CD4-positive, CD25-positive, alpha-beta regulatory T cell (primary cell): ENCODE measurements at regions not wholly inside any gene's neighbourhood (a gene's known extent, or its start where the extent isn't known, plus 50 kb on each side); places are given as distances from the start of the nearest gene placed in this dataset.

Experiments used
- ATAC-seq, 2 donors: fragments of 150-1000 bp; cut with Tn5 transposase; one replicate each; pipeline ENCODE4 v1.10.0; 2021; ENCODE audit warnings: low read depth in 2 of 2, moderate number of reproducible peaks in 2 of 2, moderate library complexity in 1 of 2
- DNase-seq, 3 donors: peaks; one replicate each; pipeline versions ENCODE4 v3.0.0 to v3.0.0-alpha.2; 2012 to 2022; ENCODE audit warnings: mixed read lengths in 1 of 3
- H3K27ac ChIP-seq: one replicate; pipeline ENCODE4 v1.7.0; 2013; ENCODE audit warnings: mild to moderate bottlenecking, low read length; ENCODE audit not compliant: insufficient read depth, poor library complexity, severe bottlenecking
- H3K27me3 ChIP-seq: one replicate; pipeline ENCODE4 v1.7.0; 2013; ENCODE audit warnings: low read length; ENCODE audit not compliant: control insufficient read depth, insufficient read depth
- H3K36me3 ChIP-seq: one replicate; pipeline ENCODE4 v1.7.0; 2013; ENCODE audit warnings: mild to moderate bottlenecking, low read length, moderate library complexity; ENCODE audit not compliant: control insufficient read depth, insufficient read depth
- H3K4me1 ChIP-seq: 2 replicates; pipeline ENCODE4 v1.7.0; 2013; ENCODE audit warnings: mild to moderate bottlenecking, low read length; ENCODE audit not compliant: insufficient read depth, control insufficient read depth, poor library complexity, severe bottlenecking
- H3K4me3 ChIP-seq: one replicate; pipeline ENCODE4 v1.7.0; 2013; ENCODE audit warnings: low read depth, mild to moderate bottlenecking, low read length, moderate library complexity
- H3K9me3 ChIP-seq, 2 experiments: 1 replicate in 1 of 2; 2 replicates in 1 of 2; pipeline ENCODE4 v1.7.0; 2013; ENCODE audit warnings: low read length in 2 of 2, mild to moderate bottlenecking in 1 of 2, moderate library complexity in 1 of 2; ENCODE audit not compliant: control insufficient read depth in 2 of 2
- H3K27ac Mint-ChIP-seq, 3 donors: one replicate each; pipeline ENCODE4 v1.8.0; 2020 to 2022; ENCODE audit warnings: mild to moderate bottlenecking in 3 of 3, mixed read lengths in 3 of 3, moderate library complexity in 2 of 3
- H3K27me3 Mint-ChIP-seq: one replicate; pipeline ENCODE4 v1.8.0; 2022; ENCODE audit warnings: mild to moderate bottlenecking, mixed read lengths
- H3K36me3 Mint-ChIP-seq: one replicate; pipeline ENCODE4 v1.8.0; 2020; ENCODE audit warnings: mixed read lengths
- H3K4me1 Mint-ChIP-seq, 4 donors: one replicate each; pipeline ENCODE4 v1.8.0; 2020 to 2022; ENCODE audit warnings: mixed read lengths in 4 of 4, mild to moderate bottlenecking in 1 of 4
- H3K4me3 Mint-ChIP-seq, 4 donors: one replicate each; pipeline ENCODE4 v1.8.0; 2020 to 2022; ENCODE audit warnings: mild to moderate bottlenecking in 4 of 4, mixed read lengths in 4 of 4, moderate library complexity in 3 of 4
- H3K9me3 Mint-ChIP-seq, 7 donors: one replicate each; pipeline ENCODE4 v1.8.0; 2020 to 2022; ENCODE audit warnings: mixed read lengths in 7 of 7, mild to moderate bottlenecking in 3 of 7, moderate library complexity in 2 of 7

GRCh38 chr10:78457804-78458482 lies 424.3 kb downstream of the RPS24 start:
- H3K4me3 Mint-ChIP-seq = no peak overlapping the region
- peaks cover 0 to 3% (median 0%) of the 10 kb centered on the region in 7 donors for H3K9me3 Mint-ChIP-seq
- DNase-seq (no peak), ATAC-seq (no peak)
- Histone ChIP-seq H3K9me3 (no peaks in the 10 kb centered on the region), H3K4me3 (no peak overlapping the region), H3K27ac (no peak overlapping the region), H3K4me1 (no peaks in the 10 kb centered on the region), H3K27me3 (no peaks in the 10 kb centered on the region), H3K36me3 (no peaks in the 10 kb centered on the region)
- H3K27ac Mint-ChIP-seq = no peak overlapping the region
- no peaks in the 10 kb centered on the region for H3K36me3 Mint-ChIP-seq
- no peaks in the 10 kb centered on the region for H3K4me1 Mint-ChIP-seq
- no peaks in the 10 kb centered on the region for H3K27me3 Mint-ChIP-seq

- Mint-ChIP-seq H3K9me3 (peaks cover 0 to 1% (median 0%) of the 10 kb centered on the region in 7 donors), H3K27me3 (peaks cover 5% of the 10 kb centered on the region), H3K4me3 (no peak overlapping the region), H3K27ac (no peak overlapping the region), H3K4me1 (no peaks in the 10 kb centered on the region), H3K36me3 (no peaks in the 10 kb centered on the region)
- no peak for ATAC-seq
- no peak overlapping the region for H3K27ac ChIP-seq
- H3K27me3 ChIP-seq = peaks cover 3% of the 10 kb centered on the region
- H3K4me1 ChIP-seq = no peaks in the 10 kb centered on the region
- no peaks in the 10 kb centered on the region for H3K9me3 ChIP-seq
- DNase-seq = no peak
- H3K4me3 ChIP-seq = no peak overlapping the region
- no peaks in the 10 kb centered on the region for H3K36me3 ChIP-seq
Observed at GRCh38 chr10:78458983-78459638, 425.4 kb downstream of the RPS24 start.

DNA sequence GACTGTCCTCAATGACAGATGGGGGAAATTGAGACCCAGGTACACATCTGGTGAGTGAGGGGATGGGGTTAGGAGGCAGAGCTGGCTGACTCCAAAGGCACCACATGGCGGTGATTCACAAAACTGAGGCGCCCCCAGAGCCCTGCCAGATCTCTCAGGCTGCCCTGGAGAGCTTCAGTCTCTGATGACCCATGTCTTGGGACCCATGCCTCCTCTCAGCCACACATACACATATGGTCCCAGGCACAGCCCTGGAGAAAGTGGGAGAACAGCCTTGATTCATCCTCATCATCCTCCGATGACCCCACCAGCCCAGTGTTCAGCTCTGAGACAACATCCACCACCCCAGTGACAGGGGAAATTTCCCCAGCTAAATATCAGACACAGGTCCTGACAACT lies 426.0 kb downstream of the RPS24 start:
- H3K27me3 ChIP-seq = peaks cover 3% of the 10 kb centered on the region
- H3K36me3 ChIP-seq = no peaks in the 10 kb centered on the region
- H3K27me3 Mint-ChIP-seq = peaks cover 5% of the 10 kb centered on the region
- peaks cover 0 to 2% (median 0%) of the 10 kb centered on the region in 7 donors for H3K9me3 Mint-ChIP-seq
- DNase-seq (no peak), ATAC-seq (no peak)
- H3K4me1 ChIP-seq = no peaks in the 10 kb centered on the region
- H3K9me3 ChIP-seq = no peaks in the 10 kb centered on the region
- H3K4me3 Mint-ChIP-seq = no peak overlapping the region
- H3K27ac ChIP-seq = no peak overlapping the region
- no peak overlapping the region for H3K4me3 ChIP-seq
- H3K4me1 Mint-ChIP-seq = no peaks in the 10 kb centered on the region
- no peaks in the 10 kb centered on the region for H3K36me3 Mint-ChIP-seq
- no peak overlapping the region for H3K27ac Mint-ChIP-seq

GRCh38 chr10:78460204-78460603 lies 426.5 kb downstream of the RPS24 start:
- Histone ChIP-seq H3K27me3 (peaks cover 3% of the 10 kb centered on the region), H3K4me1 (no peaks in the 10 kb centered on the region), H3K4me3 (no peak overlapping the region), H3K27ac (no peak overlapping the region), H3K36me3 (no peaks in the 10 kb centered on the region), H3K9me3 (no peaks in the 10 kb centered on the region)
- no peak overlapping the region for H3K4me3 Mint-ChIP-seq
- ATAC-seq (no peak), DNase-seq (no peak)
- no peaks in the 10 kb centered on the region for H3K36me3 Mint-ChIP-seq
- H3K27ac Mint-ChIP-seq = no peak overlapping the region
- H3K4me1 Mint-ChIP-seq = no peaks in the 10 kb centered on the region
- peaks cover 0 to 2% (median 0%) of the 10 kb centered on the region in 7 donors for H3K9me3 Mint-ChIP-seq
- H3K27me3 Mint-ChIP-seq = peaks cover 5% of the 10 kb centered on the region

DNA sequence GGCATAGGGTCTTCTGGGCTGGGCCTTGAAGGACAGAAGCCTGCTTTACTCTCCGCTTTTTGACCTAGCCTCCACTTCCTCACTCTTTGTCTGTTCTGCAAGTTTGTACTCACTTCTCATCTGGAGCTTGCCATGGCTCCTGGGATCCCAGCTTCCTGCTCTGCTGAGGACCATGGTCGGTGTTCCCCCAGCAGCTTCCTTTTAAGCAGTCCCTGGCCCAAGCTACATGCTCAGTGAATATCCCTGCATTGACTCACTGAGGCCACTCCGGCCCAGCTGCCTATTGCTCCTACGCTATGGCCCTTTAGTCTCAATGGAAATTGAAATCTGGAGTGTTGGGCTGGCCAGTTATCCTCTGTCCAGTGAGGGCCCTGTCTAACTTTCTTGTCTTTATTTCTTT lies 427.7 kb downstream of the RPS24 start:
- Histone ChIP-seq H3K4me1 (no peaks in the 10 kb centered on the region), H3K36me3 (no peaks in the 10 kb centered on the region), H3K4me3 (no peak overlapping the region), H3K27ac (no peak overlapping the region), H3K27me3 (peaks cover 3% of the 10 kb centered on the region), H3K9me3 (no peaks in the 10 kb centered on the region)
- no peak for ATAC-seq
- Mint-ChIP-seq H3K4me3 (no peak overlapping the region), H3K36me3 (no peaks in the 10 kb centered on the region), H3K27ac (no peak overlapping the region), H3K27me3 (peaks cover 5% of the 10 kb centered on the region), H3K9me3 (peaks cover 0 to 2% (median 0%) of the 10 kb centered on the region in 7 donors), H3K4me1 (no peaks in the 10 kb centered on the region)
- no peak for DNase-seq

- ATAC-seq (no peak), DNase-seq (no peak)
- H3K9me3 ChIP-seq = no peaks in the 10 kb centered on the region
- no peaks in the 10 kb centered on the region for H3K36me3 Mint-ChIP-seq
- H3K9me3 Mint-ChIP-seq = peaks cover 0 to 2% (median 0%) of the 10 kb centered on the region in 7 donors
- no peak overlapping the region for H3K4me3 ChIP-seq
- H3K27me3 Mint-ChIP-seq = peaks cover 5% of the 10 kb centered on the region
- H3K27ac ChIP-seq = no peak overlapping the region
- H3K4me1 ChIP-seq = no peaks in the 10 kb centered on the region
- no peaks in the 10 kb centered on the region for H3K36me3 ChIP-seq
- H3K27me3 ChIP-seq = peaks cover 3% of the 10 kb centered on the region
- H3K4me1 Mint-ChIP-seq = no peaks in the 10 kb centered on the region
- no peak overlapping the region for H3K27ac Mint-ChIP-seq
- no peak overlapping the region for H3K4me3 Mint-ChIP-seq
Observed at GRCh38 chr10:78462176-78462575, 428.5 kb downstream of the RPS24 start.

- no peak for DNase-seq
- no peaks in the 10 kb centered on the region for H3K36me3 Mint-ChIP-seq
- no peak overlapping the region for H3K27ac ChIP-seq
- H3K9me3 ChIP-seq = no peaks in the 10 kb centered on the region
- peaks cover 0 to 2% (median 0%) of the 10 kb centered on the region in 7 donors for H3K9me3 Mint-ChIP-seq
- H3K4me3 Mint-ChIP-seq = no peak overlapping the region
- no peaks in the 10 kb centered on the region for H3K36me3 ChIP-seq
- H3K4me1 ChIP-seq = no peaks in the 10 kb centered on the region
- H3K27me3 ChIP-seq = peaks cover 3% of the 10 kb centered on the region
- H3K4me1 Mint-ChIP-seq = no peaks in the 10 kb centered on the region
- no peak overlapping the region for H3K4me3 ChIP-seq
- H3K27ac Mint-ChIP-seq = no peak overlapping the region
- H3K27me3 Mint-ChIP-seq = peaks cover 5% of the 10 kb centered on the region
- no peak for ATAC-seq
Observed at GRCh38 chr10:78462726-78463228, 429.1 kb downstream of the RPS24 start.
